HK-2 (cell line): ENCODE measurements at regions not wholly inside any gene's neighbourhood (a gene's known extent, or its start where the extent isn't known, plus 50 kb on each side); places are given as distances from the start of the nearest gene placed in this dataset.
A peak's percentile ranks its signal among the peaks of the same experiment; 100 is the strongest.

Source experiments
- DNase-seq: peaks from one replicate; pipeline ENCODE4 v3.0.0-alpha.2; 2018; ENCODE audit not compliant: unreplicated experiment

- peak; percentile 61 for DNase-seq
Measured at GRCh38 chr11:119474682-119475596, 52.0 kb upstream of the THY1 start.

GRCh38 chr11:119473901-119474681, 51.1 kb upstream of the THY1 start:
- DNase-seq: no peak

DNA sequence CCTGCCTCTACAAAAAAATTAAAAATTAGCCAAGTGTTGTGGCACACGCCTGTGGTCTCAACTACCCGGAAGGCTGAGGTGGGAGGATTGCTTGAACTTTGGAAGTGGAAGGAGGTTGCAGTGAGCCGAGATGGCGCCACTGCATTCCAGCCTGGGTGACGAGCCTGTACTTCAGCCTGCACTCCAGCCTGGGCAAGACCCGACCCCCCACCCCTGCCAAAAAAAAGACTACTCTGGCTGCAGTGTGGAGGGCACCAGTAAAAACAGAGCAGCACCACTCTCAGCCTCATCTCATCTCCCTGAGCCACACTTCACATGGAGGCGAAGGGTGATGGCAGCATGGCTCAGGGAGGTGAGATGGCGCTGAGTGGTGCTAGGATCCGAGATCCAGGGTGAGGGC, 50.3 kb upstream of the THY1 start:
- no peak for DNase-seq

DNA sequence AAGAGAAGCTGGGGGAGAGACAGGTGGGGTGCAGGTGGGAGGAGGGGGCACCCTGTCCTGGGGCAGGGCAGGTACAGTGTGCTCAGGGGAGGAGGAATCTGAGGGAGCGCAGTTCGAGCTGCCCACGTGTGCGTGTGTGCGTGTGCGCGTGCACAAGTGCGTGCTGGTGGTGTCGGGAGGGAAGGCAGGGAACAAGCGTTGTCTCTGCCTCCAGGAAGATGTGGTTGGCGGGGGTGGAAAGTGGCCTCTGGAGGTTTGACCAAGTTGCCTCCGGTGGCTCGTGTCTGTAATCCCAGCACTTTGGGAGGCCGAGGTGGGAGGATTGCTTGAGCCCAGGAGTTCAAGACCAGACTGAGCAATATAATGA, 49.9 kb upstream of the THY1 start:
- no peak for DNase-seq
